Cardiac fibroblast (primary cell): ENCODE measurements at regions not wholly inside any gene's neighbourhood (a gene's known extent, or its start where the extent isn't known, plus 50 kb on each side); places are given as distances from the start of the nearest gene placed in this dataset.
A peak's percentile ranks its signal among the peaks of the same experiment; 100 is the strongest.

Source experiments
- DNase-seq, 2 donors: peaks; one replicate each; pipeline versions ENCODE4 v3.0.0 to v3.0.0-alpha.2; 2010; ENCODE audit warnings: low read depth in 2 of 2
- H3K4me3 ChIP-seq, 2 donors: replicated peaks in 1 of 2; 1 replicate in 1 of 2; 2 replicates in 1 of 2; pipeline ENCODE4 v1.5.1; 2011; ENCODE audit warnings: low read depth in 2 of 2, low read length in 2 of 2, mild to moderate bottlenecking in 2 of 2, moderate library complexity in 1 of 2
- CTCF ChIP-seq: IDR thresholded peaks from one replicate; pipeline ENCODE4 v1.5.1; 2011; ENCODE audit warnings: low read depth, mild to moderate bottlenecking, low read length, inconsistent platforms

GRCh38 chr6:91303326-91303725 lies 716.5 kb upstream of the MAP3K7 start:
- no peak for TF ChIP-seq CTCF
- no peak for DNase-seq
- H3K4me3 ChIP-seq = no peak overlapping the region

- no peak for TF ChIP-seq CTCF
- DNase-seq = peak; percentile 3 to 4
These were observed 712.9 kb upstream of the MAP3K7 start for GRCh38 chr6:91299544-91300491.

DNA sequence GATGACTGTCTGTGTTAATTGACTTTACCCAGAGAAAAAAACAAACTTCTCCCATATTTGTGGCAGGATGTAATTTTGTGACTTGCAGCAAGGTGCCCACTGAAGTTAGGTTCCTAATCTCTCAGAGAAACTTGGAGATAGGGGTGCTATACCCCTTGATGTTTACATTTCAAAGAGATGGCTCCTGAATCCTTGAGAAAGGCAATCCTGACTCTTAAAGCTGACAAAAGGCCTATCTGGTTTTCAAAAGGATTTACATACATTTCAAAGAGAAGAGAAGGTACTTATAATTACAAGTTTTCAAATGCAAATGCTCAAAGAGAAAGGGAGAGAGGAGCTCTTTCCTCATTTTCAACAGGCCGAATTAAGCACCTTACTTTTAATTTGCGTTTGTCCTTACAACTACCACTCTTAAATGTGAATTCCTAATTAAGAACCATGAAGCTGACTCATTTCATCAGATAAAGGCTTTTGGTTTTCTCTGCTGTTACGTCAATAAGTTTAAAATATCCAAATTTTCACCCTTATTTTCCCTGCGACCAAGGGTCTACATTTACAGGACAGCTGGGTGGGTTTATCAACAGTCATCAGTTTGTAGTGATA lies 711.8 kb upstream of the MAP3K7 start:
- DNase-seq = no peak
- no peak overlapping the region for H3K4me3 ChIP-seq
- TF ChIP-seq CTCF = no peak

More at GRCh38 chr6:91299544-91300491, 712.9 kb upstream of the MAP3K7 start:
- H3K4me3 ChIP-seq = no peak overlapping the region

GRCh38 chr6:91293395-91293794 lies 706.5 kb upstream of the MAP3K7 start:
- no peak for TF ChIP-seq CTCF
- no peak overlapping the region for H3K4me3 ChIP-seq
- DNase-seq = no peak

DNA sequence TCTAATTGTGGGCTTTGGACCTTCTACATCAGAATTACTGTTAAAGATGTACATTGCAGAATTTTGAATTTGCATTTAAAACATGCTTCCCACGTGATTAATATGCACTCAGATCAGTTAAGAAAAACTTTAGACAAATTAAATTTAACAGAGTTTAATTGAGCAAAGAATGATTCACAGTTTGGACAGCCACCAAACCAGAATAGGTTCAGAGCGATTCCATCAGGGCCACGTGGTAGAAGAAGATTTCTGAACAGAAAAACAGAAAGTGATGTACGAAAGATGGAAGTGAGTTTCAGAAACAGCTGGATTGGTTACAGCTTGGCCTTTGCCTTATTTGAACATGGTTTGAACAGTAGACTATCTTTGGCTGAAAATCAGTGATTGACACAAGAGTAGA lies 704.2 kb upstream of the MAP3K7 start:
- no peak for TF ChIP-seq CTCF
- no peak for DNase-seq
- H3K4me3 ChIP-seq = no peak overlapping the region

DNA sequence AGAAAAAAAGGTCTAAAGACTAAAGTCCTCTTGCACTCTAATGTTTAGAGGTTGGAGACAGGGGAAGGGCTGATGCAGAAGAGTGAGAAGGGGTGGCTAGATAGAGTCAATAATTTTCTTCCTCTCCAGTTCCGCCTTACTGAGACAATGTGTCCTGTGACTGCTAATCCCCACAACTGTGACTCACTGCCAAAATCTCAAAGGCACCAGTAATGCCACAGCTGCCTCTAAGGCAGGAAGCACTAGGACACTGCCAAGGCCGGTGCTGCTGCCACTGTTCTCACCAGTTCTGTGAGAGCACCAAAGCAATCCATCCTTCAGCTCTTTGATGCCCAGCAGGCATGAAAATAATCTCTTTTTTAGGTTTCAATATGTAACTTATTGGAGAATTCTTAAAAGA lies 701.9 kb upstream of the MAP3K7 start:
- H3K4me3 ChIP-seq = no peak overlapping the region
- TF ChIP-seq CTCF = no peak
- DNase-seq = no peak
